ENCODE measurements at regions not wholly inside any gene's neighbourhood (a gene's known extent, or its start where the extent isn't known, plus 50 kb on each side); places are given as distances from the start of the nearest gene placed in this dataset.

DNA sequence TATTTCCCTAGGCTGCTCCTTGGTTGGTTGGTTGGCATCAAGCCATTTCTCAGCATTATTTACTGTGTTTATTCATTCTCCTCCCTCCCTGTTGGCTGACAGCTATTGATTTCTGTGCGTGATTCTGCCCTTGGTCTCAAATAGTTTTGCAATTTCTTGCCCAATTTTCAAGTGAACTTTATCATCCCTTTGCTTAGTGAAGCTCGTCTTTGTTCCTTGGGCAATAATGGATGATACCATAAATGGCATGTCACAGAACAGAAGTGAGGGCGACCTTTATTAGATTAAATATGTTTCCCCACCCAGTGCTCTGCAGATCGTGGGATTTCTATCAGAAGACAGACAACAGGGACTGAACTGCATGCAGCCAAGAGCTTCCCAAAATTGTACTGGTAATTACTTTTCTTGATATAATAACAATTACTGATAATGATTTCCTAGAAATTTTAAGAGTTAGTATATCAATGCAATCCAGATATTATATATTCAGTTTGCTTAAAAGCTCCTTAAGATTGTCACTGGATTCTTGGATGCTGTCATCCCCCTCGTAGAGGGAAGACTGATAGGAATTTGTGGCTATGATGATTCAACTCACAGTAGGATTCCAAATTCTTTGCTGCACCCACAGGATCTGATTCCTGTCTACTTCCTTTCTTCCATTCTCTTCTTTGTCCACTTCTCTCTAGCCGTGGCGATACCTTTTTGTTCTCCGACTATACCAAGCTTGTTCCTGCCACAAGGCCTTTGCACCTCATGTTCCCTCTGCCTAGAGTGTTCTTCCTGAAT lies 122.1 kb upstream of the KAZN start:
- Mint-ChIP-seq H3K4me1 (no peaks in the 10 kb centered on the region), H3K9me3 (no peaks in the 10 kb centered on the region), H3K36me3 (no peaks in the 10 kb centered on the region), H3K27me3 (ENCODE audit: low read depth) (peaks cover 27% of the 10 kb centered on the region), H3K27ac (no peak overlapping the region), H3K4me3 (no peak overlapping the region)
- DNase-seq (ENCODE audit: low spot score in 2 of 2, unreplicated experiment in 2 of 2), result no peak
- TF ChIP-seq, protein P1, sequence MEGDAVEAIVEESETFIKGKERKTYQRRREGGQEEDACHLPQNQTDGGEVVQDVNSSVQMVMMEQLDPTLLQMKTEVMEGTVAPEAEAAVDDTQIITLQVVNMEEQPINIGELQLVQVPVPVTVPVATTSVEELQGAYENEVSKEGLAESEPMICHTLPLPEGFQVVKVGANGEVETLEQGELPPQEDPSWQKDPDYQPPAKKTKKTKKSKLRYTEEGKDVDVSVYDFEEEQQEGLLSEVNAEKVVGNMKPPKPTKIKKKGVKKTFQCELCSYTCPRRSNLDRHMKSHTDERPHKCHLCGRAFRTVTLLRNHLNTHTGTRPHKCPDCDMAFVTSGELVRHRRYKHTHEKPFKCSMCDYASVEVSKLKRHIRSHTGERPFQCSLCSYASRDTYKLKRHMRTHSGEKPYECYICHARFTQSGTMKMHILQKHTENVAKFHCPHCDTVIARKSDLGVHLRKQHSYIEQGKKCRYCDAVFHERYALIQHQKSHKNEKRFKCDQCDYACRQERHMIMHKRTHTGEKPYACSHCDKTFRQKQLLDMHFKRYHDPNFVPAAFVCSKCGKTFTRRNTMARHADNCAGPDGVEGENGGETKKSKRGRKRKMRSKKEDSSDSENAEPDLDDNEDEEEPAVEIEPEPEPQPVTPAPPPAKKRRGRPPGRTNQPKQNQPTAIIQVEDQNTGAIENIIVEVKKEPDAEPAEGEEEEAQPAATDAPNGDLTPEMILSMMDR (IDR thresholded peaks at IDR 0.05; ENCODE audit: unreplicated experiment), result no peak

DNA sequence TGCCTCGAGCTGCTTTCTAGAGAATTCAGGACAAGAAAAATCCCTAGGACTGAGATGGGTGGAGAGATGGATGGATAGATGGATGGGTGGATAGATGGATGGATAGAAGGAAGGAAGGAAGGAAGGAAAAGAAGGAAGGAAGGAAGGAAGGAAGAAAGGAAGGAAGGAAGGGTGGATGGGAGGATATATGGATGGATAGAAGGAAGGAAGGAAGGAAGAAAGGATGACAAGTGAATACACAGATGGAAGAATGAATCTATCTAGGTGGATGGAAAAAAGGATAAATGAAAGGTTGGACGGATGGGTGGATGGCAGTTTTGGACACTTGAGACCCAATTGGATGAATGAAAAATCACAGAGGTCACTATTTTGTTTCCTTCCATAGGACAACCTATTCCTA lies 120.4 kb upstream of the KAZN start:
- Mint-ChIP-seq H3K36me3 (no peaks in the 10 kb centered on the region), H3K4me3 (no peak overlapping the region), H3K4me1 (no peaks in the 10 kb centered on the region), H3K9me3 (no peaks in the 10 kb centered on the region), H3K27ac (no peak overlapping the region), H3K27me3 (ENCODE audit: low read depth) (peaks cover 30% of the 10 kb centered on the region)
- TF ChIP-seq, protein P1 (IDR thresholded peaks at IDR 0.05; ENCODE audit: unreplicated experiment), result no peak
- no peak for DNase-seq (ENCODE audit: low spot score in 2 of 2, unreplicated experiment in 2 of 2)

DNA sequence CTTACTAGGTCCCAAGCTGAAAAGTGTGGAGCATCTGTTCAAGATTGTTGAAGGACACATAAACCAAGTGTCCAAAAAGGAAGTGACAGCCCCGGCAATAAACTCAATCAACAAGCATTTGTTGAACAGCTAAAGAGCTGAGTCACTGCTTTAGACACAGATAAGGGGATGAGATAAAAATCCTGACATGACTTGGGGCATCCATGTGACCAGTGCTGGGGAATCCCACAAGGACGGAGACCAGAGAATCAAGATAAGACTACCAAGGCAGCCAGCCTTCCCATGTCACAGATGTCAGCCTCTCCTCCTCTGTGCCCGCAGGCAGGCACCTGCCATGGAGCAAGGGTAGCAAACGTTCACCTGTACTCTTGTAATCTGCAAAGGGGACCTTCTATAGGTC lies 118.6 kb upstream of the KAZN start:
- TF ChIP-seq, protein P1 (IDR thresholded peaks at IDR 0.05; ENCODE audit: unreplicated experiment), result no peak
- Mint-ChIP-seq H3K27me3 (ENCODE audit: low read depth) (peaks cover 21% of the 10 kb centered on the region), H3K27ac (no peak overlapping the region), H3K9me3 (no peaks in the 10 kb centered on the region), H3K4me1 (no peaks in the 10 kb centered on the region), H3K4me3 (no peak overlapping the region), H3K36me3 (no peaks in the 10 kb centered on the region)
- DNase-seq (ENCODE audit: low spot score in 2 of 2, unreplicated experiment in 2 of 2), result no peak

DNA sequence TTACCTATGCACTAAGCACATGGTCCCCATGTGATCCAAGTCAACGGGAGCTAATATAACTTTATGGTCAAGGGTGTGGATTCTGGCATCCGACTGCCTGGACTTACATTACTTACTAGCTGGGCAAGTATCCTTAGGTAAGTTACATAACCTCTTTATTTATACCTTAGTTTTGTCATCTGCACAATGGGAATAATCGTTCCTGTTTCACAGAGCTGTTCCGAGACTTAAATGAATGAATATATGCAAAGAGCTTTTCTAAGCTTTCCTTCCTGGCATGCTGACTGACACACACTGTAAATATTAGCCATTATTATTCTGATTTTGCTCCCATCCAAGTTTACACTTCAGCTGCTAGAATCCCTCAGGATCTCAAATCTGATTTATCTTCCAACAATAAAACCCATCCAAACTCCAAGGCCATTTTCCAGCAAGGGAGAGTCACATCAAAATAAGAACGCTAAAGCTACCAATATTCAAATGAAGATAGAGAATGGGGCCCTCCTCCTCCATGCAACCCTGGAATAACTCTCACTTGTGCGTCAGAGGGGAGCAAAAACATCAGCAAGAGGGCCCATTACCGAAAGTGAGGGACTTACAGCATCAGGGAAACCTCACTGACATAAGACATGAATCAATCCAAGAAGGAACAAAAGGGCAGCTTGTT lies 115.6 kb upstream of the KAZN start:
- Mint-ChIP-seq H3K4me3 (no peak overlapping the region), H3K36me3 (no peaks in the 10 kb centered on the region), H3K4me1 (peaks cover 18% of the 10 kb centered on the region), H3K27ac (no peak overlapping the region), H3K27me3 (ENCODE audit: low read depth) (peaks cover 16% of the 10 kb centered on the region), H3K9me3 (no peaks in the 10 kb centered on the region)
- DNase-seq (ENCODE audit: low spot score in 2 of 2, unreplicated experiment in 2 of 2), result no peak
- TF ChIP-seq, protein P1 (IDR thresholded peaks at IDR 0.05; ENCODE audit: unreplicated experiment), result no peak

DNA sequence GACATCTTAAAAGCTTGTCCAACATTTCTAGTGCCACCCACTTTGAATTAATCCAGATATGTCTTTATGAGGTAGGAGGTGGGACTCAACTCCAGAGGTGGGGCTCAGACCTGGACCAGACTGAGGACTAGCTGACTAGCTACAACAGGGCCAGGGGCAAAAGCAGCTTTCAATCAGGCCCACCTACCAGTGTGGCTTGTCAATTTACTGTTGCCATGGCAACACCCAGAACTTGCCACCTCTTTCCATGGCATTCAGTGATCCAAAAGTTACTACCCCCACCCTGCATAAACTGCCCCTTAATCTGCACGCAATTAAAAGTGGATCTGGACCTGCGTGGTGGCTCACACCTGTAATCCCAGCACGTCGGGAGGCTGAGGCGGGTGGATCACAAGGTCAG lies 113.2 kb upstream of the KAZN start:
- no peak overlapping the region for H3K4me3 Mint-ChIP-seq
- TF ChIP-seq, protein P1 (IDR thresholded peaks at IDR 0.05; ENCODE audit: unreplicated experiment), result no peak
- H3K9me3 Mint-ChIP-seq, result no peaks in the 10 kb centered on the region
- peaks cover 16% of the 10 kb centered on the region for H3K27me3 Mint-ChIP-seq (ENCODE audit: low read depth)
- H3K36me3 Mint-ChIP-seq, result no peaks in the 10 kb centered on the region
- peaks cover 18% of the 10 kb centered on the region for H3K4me1 Mint-ChIP-seq
- DNase-seq (ENCODE audit: low spot score in 2 of 2, unreplicated experiment in 2 of 2), result no peak
- no peak overlapping the region for H3K27ac Mint-ChIP-seq

All from mesothelial cell of epicardium (in vitro differentiated cells).